ENCODE measurements at regions not wholly inside any gene's neighbourhood (a gene's known extent, or its start where the extent isn't known, plus 50 kb on each side); places are given as distances from the start of the nearest gene placed in this dataset.

DNA sequence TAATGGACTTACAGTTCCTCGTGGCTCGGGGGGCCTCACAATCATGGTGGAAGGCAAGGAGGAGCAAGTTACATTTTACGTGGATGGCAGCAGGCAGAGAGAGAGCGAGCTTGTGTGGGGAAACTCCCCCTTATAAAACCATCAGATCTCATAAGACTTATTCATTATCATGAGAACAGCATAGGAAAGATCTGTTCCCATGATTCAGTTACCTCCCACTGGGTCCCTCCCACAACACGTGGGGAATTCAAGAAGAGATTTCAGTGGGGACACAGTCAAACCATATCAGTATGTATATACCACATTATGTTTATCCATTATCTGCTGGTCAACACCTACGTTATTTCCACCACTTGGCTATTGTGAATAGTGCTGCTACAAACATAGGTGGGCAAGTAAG, 352.3 kb upstream of the B3GALT2 start:
- TF ChIP-seq, protein P1, sequence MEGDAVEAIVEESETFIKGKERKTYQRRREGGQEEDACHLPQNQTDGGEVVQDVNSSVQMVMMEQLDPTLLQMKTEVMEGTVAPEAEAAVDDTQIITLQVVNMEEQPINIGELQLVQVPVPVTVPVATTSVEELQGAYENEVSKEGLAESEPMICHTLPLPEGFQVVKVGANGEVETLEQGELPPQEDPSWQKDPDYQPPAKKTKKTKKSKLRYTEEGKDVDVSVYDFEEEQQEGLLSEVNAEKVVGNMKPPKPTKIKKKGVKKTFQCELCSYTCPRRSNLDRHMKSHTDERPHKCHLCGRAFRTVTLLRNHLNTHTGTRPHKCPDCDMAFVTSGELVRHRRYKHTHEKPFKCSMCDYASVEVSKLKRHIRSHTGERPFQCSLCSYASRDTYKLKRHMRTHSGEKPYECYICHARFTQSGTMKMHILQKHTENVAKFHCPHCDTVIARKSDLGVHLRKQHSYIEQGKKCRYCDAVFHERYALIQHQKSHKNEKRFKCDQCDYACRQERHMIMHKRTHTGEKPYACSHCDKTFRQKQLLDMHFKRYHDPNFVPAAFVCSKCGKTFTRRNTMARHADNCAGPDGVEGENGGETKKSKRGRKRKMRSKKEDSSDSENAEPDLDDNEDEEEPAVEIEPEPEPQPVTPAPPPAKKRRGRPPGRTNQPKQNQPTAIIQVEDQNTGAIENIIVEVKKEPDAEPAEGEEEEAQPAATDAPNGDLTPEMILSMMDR (IDR thresholded peaks at IDR 0.05), result no peak
- TF ChIP-seq POLR2A (IDR thresholded peaks at IDR 0.05), result no peak

Measured in heart left ventricle (tissue), 13 donors.